NCI-H82 treated with DMSO at 0.1 percent for 48 hours (cell line): ENCODE measurements at regions not wholly inside any gene's neighbourhood (a gene's known extent, or its start where the extent isn't known, plus 50 kb on each side); places are given as distances from the start of the nearest gene placed in this dataset.
"Not testable (repeated sequence)": the region's sequence is repeated elsewhere in the genome, so short reads cannot be mapped to it uniquely, and the experiment has no call there.

Experiments used
- DNase-seq: peaks from one replicate; lab custom pipeline; 2025; ENCODE audit not compliant: unreplicated experiment; lab: John Stamatoyannopoulos, UW

DNA sequence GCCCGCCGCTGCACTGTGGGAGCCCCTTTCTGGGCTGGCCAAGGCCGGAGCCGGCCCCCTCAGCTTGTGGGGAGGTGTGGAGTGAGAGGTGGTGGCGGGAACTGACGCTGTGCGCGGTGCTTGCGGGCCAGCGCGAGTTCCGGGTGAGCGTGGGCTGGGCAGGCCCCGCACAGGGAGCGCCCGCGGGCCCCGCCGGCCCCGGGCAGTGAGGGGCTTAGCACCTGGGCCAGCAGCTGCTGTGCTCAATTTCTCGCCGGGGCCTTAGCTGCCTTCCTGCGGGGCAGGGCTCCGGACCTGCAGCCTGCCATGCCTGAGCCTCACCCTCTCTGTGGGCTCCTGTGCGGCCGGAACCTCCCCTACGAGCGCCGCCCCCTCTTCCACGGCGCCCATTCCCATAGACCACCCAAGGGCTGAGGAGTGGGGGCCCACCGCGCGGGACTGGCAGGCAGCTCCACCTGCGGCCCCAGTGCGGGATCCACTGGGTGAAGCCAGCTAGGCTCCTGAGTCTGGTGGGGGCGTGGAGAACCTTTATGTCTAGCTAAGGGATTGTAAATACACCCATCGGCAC is 1062.6 kb downstream of the TDRD15 start:
- not testable (repeated sequence) for DNase-seq

DNA sequence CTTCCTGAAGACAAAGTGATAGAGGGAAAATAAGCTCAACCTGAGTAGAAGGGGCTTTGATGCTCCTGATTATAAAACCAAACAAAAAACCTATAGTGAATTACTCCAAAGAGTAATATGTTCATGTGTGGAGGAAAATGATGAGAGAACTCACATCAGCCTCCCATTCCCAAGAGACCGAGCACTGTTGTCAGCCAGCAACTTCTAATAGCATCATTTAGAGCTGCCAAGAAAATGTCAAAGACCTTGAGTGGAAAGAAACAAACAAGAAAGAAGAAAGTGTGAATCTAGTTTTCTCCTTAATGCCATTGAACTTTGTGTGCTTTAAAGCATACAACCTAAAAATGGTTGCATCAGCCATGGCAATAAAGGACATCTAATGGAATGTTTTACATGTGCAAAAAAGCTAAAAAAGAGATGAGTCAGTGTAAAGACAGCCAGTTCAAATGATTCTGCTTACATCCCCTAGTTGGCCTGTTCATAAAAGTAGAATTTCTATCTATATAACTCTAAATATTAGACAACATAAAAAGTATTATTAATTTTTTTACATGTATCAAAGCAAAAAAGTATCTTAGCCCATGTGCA is 1066.2 kb downstream of the TDRD15 start:
- DNase-seq: no peak

DNA sequence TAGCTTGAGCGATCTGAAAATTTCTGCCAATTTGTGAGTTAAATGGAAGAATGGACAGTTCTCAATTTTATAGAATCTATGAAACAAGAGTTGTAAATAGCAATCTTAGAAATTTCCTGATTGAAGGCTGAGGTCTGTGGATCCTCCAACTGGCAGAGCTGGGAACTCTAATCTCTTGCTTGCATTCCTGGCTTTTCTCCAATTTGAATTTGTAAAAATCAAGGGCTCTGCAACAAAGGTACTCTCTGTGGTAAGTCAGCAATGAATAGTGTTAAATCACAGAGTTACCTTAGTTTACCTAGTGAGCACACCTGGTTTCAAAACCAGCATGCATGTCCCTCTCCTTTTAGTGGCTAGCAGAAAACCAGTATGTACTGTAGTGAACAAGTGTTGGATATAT is 1070.5 kb downstream of the TDRD15 start:
- no peak for DNase-seq

- no peak for DNase-seq
These were observed 1073.0 kb downstream of the TDRD15 start for GRCh38 chr2:22196806-22197205.

DNA sequence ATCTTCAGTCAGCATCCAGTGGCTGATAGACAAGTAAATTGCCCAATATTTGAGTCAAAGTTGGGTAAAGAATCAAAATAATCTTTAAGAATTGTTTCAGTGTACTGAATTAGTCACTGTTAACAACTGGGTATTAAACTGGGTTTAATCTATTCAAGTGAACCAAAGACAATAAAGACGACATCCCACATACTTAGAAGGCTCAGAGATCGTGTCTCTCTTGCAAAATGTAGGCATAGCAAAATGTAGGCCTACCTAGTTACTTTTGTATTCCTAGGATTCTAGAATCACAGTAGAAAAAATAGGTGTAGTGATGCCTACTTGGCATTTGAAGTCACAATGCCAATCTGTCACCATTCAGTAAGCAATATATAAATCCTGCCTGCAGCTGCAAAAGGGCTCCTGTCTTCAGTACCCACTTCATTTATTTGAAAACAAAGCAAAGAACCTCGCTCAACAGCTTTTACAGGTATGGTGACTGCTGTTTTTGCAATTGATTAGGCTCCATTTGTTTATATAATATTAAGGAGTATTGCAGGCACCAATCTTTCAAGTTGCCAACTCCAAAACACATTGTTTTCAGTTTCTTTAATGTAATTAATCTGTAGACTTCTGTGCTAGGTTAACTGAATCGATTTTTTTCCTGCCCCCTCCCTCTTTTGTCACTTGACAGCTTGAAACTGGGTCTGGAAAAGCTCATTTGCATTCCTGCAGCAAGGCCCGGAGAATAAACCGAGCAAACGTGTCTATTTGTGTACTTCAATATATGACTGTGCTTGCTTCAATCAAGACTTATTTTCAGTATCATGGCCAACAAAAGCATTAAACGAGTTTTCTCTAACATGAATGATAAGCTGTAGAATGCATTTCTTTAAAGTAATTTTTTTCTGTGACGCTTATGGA is 1074.9 kb downstream of the TDRD15 start:
- no peak for DNase-seq

GRCh38 chr2:22199994-22200393 is 1076.2 kb downstream of the TDRD15 start:
- no peak for DNase-seq

DNA sequence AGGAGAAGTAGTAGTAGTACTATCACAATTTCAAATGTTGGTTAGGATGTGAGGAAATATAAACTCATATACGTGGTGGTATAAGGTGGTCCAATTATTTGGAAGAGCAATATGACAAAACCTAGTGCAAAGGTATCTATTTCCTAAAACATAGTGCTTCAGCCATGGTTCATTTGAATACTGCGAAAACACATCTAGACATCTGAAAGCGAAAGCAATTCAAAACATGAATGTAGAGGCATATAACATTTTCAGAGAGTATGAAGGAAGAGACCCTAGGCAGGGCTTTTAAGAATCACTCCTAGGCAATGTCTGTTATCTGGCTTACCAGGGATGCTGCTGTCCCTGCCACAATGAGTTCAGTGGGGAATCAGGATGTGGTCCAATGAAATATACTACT is 1085.8 kb downstream of the TDRD15 start:
- no peak for DNase-seq

- no peak for DNase-seq
These were observed 1089.5 kb downstream of the TDRD15 start for GRCh38 chr2:22213237-22213636.

DNA sequence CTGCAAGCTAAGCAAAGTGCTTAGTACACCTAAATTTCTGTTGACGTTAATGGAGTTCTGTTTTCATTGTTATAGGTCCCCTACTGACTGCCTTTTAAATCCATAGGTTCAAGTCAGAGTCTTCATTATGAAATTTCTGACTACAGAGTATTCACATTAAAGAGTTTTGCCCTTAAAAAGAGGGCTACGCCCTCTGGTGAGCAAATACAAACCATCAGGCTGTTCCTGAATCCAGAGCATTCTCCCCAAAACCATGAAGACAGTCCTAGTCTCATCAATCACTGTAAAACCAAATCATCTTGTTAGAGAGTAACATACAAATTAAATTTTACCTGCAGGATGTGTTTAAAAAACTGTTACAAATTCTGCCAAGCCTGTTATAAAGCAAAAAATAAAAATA is 1091.7 kb downstream of the TDRD15 start:
- no peak for DNase-seq

- DNase-seq: no peak
These were observed 1094.1 kb downstream of the TDRD15 start for GRCh38 chr2:22217881-22218280.

- no peak for DNase-seq
These were observed 1097.2 kb downstream of the TDRD15 start for GRCh38 chr2:22221006-22221405.

- DNase-seq: no peak
These were observed 1115.2 kb downstream of the TDRD15 start for GRCh38 chr2:22238967-22239366.

DNA sequence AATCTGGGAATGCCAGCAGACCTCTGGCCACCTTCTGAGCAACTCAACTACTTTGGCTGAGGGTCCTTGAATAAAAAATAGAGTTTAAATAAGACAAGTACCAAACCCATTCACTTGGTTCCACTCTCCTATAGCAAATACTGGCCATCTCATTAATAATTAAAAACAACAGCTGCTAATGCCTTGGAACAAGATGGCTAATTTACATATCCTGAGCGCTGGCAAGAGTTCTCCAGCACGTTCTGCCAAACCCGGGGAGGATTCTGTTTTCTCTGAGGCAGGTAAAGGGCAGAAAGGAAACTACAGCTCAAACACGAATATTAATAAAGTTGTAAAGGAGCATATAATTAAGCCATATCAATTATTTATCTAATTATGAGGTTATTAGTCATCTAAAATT is 1123.7 kb downstream of the TDRD15 start:
- no peak for DNase-seq

- no peak for DNase-seq
These were observed 1125.1 kb downstream of the TDRD15 start for GRCh38 chr2:22248851-22249250.

- no peak for DNase-seq
These were observed 1129.4 kb downstream of the TDRD15 start for GRCh38 chr2:22253171-22253570.

DNA sequence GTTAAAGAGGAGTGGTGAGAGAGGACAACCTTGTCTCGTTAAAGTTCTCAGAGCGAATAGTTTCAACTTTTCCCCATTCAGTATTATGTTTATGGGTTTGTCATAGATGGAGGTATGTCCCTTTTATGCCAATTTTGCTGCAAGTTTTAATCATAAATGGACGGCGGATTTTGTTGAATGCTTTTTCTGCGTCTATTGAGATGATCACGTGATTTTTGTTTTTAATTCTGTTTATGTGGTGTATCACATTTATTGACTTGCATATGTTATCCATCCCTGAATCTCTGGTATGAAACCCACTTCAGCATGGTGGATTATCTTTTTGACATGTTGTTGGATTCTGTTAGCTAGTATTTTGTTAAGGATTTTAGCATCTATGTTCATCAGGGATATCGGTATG is 1123.8 kb upstream of the KLHL29 start:
- DNase-seq: no peak

DNA sequence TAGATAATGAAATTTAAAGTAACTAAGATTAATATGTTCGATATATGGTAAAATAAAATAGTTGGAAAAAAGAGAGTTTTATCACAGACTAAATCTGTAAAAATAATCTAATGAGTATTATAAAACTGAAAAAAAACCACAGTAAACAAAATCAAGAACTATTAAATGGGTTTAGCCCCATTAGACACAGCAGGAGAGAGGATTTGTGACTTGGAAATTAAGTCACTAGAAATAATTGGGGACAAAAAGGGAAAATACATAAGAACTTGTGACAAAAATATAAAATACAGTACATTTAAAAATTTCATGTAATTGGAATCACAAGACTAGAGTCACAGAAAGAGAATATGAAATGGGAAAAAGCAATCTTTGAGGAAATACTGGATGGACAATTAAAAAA is 1114.6 kb upstream of the KLHL29 start:
- no peak for DNase-seq

GRCh38 chr2:22273853-22274252 is 1111.1 kb upstream of the KLHL29 start:
- no peak for DNase-seq

DNA sequence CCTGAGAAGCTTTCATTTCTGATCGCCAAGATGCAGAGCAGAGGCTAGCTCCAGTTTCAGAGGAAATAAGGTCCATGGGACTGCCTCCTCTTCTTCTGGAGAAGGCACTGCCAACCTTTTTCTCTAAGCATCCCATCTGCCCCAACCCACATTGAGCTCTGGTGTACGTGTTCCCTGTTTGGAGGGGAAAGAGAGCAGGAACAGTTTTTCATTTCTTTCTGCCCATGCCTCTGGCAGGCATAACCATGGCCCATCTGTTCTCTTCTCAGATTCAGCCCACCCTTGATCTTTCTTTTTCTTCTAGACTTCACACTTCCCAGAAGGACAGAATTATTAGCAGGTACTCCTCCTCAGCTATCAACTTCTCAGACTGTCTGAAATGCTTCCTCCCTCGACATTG is 1110.3 kb upstream of the KLHL29 start:
- no peak for DNase-seq

- DNase-seq: no peak
These were observed 1108.3 kb upstream of the KLHL29 start for GRCh38 chr2:22276696-22277095.

DNA sequence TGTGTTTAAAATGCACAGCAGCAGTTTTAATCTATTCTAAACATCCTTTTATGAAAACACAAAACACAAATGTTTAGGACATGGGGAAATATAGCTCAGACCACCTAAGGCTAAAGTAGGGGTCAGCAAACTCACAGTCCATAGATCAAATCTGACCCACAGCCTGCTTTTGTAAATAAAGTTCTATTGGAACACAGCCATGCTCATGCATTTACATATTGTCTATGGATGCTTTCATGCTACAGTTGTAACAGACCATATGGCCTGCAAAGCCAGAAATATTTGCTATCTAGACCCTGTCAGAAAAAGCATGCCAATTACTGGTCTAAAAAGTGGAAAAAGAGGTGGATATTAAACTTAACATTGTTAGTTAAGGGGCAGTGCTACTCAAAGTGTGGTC is 1105.4 kb upstream of the KLHL29 start:
- no peak for DNase-seq

DNA sequence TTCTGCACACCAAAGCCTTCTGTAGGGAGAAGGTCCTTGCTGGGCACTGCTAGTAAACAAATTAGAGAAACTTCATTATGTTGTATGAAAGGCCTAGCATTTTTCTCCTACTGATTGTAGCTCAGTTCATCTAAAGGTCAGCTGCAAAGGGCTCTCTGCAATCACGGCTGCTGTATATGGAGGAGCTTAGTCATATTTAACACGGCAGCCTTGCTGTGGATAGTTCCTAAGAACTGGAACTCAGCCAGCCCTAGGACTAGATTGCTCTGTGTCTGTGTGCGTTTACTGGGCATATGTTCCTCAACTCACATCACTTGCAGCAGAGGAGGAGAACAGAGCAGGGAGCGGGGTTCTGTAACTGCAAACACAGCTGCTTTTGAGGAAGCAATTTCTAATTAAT is 1103.9 kb upstream of the KLHL29 start:
- no peak for DNase-seq
